ENCODE measurements at regions not wholly inside any gene's neighbourhood (a gene's known extent, or its start where the extent isn't known, plus 50 kb on each side); places are given as distances from the start of the nearest gene placed in this dataset.

DNA sequence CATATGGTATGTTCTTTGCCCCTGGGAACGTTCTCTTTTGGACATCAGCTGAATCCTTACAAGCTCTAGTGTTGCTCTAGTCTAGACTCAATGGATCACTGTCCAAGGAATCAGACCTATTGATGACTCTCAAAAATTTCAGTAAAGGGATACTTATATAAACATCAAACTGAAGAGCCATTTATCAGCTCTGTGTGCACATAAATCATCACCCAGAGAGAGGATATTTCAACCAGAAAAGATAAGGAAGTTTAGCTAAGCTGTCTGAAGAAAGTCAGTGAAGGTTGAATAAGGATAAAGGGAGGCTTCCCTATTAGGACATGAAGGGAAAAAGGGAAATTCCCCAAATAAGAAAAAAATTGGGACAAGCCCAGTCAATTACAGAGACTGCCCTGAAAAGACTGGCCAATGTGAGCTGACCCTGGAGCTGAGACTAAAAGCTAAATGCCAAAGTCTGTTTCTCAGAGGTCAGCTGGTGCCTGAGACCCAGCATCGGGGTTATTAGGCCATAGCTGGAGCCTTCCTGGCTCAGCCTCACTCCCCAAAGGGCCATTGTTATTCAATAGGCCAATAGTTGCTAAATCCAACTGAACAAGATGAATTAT, 424.1 kb upstream of the THBS1 start:
- no peak for DNase-seq

DNA sequence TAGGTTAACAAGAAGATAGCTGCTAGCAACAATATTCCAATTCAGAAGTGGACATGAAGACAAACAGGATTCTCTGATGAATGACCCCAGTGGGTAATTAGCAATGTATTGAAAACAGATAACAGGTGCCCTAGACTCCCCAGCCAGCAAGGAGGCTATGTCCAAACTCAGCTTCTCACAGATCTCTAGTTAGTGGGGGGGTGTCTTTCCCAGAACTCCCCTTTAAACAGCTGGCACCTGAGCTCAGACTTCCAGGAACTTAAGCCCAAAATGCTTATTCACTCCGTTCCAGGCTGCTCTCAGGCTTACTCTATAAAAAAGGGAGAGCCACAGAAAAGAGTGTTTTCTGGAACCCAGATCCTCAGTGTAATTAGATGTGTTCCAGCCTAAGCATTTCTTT, 423.0 kb upstream of the THBS1 start:
- no peak for DNase-seq

DNA sequence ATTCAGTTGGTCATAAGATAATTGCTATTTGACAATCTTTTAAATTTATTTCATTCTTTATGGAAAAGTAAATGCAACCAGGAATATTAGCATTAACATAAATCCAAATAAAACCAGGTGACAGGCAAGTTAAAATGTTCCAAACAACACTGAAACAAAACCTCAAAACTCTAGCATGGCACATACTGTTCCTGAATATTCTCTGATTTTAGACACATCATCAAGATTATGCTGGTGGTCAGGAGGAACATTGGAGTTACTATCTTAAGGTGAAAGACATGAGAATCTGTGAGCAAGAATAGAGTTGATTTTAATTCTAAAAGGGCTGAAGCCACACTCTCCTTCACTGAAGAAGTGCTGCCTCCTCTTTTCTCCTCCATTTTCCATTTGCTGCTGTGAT, 421.0 kb upstream of the THBS1 start:
- no peak for DNase-seq

DNA sequence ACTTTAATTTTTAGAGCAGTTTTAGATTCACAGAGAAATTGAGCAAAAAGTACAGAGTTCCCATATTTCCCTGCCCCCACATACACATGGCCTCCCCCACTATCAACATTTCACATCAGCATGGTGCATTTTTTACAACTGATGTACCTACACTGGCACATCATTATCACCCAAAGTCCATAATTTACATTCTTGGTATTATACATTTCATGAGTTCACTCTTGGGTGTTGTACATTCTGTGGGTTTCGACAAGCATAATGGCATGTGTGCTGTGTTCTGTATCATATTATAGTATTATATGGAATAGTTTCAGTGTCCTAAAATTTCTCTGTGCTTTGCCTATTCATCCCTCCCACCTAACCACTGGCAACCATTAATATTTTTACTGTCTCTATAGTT, 419.8 kb upstream of the THBS1 start:
- peak; percentile 68 for DNase-seq

DNA sequence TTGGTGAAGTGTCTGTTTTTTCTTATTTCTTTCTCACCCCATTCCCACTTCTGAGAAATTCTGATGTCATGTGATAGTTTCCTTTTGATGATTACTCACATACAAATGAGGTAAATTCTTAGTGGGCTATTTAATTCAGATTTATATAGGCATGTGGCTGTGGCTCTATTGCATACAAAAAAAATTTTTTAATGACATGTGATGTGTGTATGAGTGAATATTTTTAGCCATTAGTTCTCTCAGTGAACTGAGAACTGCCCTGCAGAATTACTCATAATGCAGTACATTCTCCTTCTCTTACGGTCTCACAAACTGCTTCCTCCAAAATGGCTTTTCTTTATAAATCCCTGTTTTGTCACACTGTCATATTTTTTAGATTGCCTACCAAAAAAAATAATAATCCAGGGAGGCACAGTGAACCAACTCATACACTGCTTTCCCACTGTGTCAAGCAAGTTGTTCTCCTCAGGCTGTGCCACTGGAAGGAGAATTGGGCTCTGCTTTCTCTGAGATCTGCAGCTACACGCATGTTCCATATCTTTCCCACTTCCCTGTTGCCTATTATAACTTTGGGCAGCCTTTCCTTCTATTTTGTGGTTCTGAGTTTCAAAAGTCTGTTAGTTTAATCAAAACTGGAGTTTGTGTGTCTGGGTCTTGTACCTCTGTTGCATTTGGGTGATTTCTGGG, 415.7 kb upstream of the THBS1 start:
- DNase-seq, result peak; percentile 90

DNA sequence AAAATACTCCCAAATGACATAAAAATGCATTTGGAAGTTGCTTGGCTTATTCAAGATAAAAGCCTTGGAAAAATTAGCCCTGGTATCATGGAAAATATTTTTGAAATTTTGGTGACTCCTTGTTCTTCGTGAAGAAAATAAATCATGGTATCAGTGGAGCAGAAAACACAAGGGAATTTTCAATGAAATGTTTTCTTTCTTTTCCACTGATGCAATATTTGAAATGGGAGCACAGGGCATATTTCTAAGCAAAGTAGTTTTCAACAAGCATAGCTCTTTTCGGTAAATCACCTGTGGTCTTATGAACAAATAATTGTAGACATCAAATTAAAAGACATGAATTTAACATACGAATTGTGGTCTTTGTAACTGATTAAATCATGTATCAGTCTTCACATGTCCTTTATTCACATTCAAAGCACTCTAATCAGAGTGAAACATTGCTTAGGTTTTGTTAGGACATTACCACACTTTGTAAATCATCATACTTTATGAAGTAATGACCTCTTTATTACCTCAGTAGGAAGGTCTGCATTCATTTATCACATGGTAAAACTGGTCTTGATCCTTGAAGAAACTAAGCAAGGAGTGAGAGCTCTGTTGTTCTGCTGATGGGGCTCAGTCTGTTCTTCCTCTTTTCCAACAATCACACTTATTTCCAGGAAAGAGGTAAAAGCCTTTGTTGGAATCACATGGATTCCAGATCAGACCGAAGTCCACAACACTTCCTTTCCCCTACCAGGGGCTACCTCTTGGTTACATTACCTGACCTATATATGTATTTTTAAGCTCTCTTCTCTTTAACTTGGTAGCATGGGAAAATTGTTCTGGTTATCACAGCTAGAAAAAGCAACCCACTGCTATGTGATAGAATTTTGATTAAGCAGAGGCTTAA, 413.5 kb upstream of the THBS1 start:
- DNase-seq, result peak; percentile 76

DNA sequence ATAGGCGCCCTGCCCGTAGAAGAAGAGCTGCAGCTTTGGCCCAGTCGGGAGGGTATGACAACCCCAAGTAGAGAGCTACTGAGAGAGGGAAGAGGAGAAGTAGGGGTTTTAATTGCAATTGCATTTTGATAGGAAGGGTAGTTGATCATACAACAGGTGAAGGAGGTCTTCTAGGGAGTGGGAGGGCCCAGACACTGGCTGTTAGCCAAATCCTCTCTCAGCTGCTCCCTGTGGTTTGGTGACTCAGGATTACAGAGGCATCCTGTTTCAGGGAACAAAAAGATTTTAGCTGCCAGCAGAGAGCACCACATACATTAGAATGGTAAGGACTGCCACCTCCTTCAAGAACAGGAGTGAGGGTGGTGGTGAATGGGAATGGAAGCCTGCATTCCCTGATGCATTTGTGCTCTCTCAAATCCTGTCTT, 408.9 kb upstream of the THBS1 start:
- peak; percentile 99 for DNase-seq

DNA sequence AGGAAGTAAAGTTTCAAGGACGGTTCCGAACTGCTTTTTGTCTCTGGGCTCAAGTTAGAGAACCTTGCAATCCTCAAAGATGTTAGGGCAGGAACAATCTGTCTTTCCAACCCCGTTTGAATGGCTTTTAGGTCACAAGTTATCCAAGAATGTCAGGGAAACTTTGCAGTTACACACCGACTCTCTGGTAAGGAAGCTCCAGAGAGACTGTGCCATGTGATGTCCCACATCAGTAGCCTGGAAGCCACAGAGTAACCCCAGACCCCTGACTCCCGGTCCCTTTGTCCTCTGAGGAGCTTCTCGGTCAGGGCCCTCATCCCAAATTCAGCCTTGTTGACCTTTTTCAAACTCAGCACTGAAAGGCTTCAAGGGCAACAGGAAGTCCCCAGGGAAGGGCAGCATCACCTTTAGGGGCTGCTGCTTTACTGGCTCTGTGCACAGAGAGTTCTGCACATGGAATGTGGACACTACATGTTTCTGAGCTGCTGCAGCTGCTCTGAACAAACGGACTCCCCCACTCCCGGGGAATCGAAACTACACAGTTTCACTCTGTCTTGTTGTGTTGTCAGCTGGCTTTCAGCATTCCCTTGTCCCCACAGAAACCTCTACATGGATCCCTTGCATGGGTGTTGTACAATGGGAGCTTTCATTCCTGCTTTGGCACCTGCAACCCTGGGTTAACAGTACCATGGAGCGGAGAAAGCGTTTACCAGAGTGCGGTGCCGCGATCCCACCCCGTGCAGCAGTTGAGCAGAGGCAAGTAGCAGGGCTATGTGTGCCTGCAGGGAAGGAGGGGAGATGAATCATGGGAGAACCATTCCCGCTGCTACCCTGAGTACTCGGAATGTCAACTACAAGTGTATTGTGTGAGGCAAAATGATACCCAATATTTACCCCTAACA, 408.2 kb upstream of the THBS1 start:
- peak; percentile 70 for DNase-seq

DNA sequence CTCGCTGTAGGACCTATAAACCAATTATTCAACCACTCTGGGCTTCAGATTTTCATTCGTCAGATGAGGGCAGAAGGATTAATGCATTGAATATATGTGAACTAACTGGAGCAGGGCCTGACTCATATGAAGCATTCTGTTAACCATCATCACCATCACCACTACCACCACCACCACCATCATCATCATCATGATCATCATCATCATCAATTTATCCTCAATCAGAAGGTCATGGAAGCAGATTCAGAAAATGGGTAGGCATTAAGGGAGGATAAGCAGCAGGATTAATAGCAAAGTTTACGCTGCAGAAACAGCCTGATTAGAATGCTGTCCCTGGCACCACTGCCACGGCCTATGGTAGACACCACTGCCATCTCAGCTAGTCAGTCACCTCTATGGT, 407.5 kb upstream of the THBS1 start:
- DNase-seq, result no peak

DNA sequence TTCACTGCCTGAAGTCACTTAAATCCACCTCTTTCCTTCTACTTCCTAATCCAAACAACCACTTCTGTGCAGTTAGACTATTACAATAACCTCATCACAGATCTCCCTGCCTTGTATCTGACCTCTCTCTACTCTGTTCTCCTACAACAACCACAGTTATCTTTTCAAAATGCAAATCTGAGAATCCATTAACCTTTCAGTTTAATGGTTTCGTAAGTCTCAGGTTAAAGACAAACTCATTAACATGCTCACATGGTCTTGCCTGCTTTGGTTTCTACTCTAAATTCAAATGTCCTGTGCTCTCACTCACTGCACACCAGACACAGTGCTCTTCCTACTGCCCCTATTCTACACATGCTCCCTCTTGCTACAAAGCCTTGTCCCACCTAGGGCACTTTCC, 406.5 kb upstream of the THBS1 start:
- no peak for DNase-seq

DNA sequence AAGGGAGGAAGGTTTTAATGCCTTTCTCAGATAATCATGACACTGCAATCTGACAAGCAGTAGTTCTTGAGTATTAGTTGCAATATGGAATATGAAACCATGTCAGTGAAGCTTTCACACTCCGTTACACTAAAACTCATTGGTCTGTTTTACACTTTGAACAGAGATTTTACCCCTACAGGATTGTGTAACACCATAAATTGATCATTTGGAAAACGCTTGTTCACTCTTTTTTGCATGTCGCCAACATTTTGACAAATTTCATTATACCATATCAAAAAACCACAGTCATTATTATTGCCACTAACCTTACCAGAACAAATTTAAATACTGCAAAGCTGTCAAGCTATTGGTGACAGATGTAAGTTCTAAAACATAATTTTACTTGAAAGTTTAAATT, 404.8 kb upstream of the THBS1 start:
- DNase-seq, result no peak

DNA sequence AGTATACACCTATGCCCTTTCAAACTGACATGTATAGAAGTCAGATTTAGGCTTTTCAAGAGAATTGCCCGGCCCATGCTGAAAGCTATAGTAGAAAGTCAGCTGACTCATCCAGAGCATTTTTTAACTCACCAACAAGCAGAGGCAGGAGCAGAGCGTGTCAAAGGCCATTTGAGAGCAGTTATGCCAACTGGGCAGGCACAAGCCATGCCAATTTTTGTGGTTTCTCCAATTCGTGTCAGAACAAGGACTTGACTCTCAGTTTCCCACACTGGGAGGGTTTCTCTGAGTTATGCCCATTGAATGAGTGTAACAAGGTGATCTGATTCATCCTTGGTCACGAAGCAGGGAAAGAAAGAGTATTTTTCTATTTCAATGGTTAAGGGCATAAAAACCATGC, 403.3 kb upstream of the THBS1 start:
- DNase-seq, result no peak

DNA sequence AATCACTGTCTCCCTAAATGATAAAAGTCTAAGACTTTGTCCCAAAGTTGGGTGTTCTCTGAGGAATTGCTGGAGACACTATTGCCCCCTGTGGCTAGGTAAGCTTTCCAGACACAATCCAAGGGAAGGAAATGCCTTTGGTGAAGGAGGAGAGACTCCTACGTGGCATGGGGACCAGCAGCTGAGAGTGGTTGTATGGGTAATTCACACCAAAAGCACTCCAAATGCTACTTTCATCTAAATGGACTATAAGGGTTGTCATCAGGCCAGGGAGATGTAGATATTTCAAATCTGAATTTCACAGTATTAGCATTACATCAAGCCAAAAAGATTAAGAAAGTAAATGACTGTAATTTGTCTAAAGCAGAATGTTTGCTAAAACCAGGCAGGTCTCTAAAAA, 400.8 kb upstream of the THBS1 start:
- peak; percentile 65 for DNase-seq

DNA sequence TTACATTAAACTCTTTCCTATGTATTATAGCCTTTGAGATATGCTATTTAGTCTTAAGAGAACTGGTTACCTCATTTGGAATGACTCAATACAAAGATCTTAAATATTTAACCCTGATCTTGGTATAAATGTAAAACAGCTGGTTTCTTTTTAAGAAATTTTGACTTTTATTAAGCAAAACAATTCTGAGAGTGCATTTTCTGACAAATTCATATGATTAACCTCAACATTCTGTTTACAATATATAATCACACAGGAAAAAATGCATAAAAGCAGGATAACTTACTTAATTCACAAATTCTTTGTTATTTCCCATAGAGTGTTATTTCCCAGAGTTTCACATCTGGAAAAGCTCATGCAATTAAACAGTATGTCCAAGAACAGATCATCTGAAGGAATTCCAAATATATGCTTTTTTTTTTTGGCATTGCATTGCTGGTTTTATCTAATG, 400.4 kb upstream of the THBS1 start:
- peak; percentile 95 for DNase-seq

DNA sequence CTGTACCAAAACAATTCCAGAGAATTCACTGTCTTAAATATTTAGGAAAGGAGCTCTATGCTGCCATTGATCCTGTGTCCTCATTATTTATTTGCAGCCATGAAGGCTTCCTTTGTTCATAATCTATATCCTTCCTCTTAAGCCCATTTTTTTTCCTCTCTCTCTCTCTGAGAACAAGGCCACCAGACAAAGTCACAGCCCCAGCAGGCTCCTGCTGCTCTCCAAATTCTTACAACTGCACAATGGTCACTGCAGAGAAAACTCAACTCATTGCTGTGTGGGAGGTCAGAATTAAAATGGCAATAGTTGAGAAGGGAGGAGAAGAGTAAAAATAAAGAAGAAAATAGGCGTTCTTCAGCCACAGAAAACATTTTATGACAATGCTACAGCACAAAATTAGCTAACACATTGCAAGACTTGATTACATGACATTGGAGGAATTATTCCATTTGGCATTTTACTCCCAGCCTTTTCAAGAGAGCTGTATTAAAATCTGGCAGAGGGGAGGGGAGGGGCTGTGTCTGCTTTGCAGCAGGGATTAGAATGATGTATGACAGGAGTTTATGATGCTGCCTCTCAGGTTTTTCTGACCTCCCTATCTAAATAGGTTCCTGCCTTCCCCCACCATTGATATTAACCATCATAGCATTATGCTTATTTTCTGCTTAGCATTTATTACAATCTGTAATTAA, 399.7 kb upstream of the THBS1 start:
- DNase-seq, result peak; percentile 63

DNA sequence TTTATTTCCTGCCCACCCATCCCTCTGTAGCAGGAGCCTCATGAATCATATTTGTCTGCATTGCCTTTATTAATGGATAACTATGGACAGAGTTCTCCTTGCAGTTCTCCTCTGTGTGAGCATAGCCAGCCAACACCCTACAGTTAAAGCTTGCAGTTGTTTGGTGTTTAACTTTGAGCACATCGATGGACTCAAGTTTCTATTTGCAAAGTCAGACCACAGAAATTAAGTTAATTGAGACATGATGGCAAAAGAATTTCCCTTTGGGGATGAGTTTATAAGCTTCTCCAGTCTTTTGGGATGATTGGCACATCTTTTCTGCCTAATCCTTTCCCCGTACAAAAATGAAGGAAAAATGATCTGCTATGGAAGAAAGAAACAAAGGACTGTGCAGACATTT, 398.9 kb upstream of the THBS1 start:
- peak; percentile 93 for DNase-seq

DNA sequence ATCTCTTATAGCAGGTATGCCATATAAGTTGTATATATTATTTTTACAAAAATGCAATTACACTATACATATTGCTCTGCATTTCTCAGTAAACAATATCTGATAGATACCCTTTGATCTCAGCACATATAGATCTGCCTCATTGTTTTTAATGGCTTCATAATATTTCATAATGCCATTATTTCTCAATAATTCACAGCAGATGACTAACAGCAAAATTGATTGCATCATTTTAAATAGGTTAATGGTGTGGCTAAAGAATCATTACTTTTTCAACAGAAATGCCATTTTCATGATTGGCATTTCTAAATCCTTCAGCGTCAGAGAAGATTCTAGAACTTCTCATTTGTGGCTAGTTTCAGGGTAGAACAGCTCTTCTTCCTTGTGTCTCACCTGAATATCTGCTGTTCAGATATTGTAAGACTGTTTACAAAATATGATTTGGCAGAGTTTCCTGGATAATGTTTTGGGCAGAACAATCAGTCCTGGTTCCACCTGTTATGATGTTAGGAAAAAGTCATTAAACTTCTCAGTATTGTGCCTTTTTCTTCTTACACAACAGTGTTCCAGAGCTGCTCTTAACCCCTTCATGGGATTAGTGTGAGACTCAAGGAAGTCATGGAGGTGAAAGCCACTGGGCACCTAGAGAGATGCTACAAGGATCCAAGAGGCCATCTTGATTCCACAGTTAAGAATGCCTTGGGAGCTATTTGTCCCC, 397.6 kb upstream of the THBS1 start:
- DNase-seq, result no peak

DNA sequence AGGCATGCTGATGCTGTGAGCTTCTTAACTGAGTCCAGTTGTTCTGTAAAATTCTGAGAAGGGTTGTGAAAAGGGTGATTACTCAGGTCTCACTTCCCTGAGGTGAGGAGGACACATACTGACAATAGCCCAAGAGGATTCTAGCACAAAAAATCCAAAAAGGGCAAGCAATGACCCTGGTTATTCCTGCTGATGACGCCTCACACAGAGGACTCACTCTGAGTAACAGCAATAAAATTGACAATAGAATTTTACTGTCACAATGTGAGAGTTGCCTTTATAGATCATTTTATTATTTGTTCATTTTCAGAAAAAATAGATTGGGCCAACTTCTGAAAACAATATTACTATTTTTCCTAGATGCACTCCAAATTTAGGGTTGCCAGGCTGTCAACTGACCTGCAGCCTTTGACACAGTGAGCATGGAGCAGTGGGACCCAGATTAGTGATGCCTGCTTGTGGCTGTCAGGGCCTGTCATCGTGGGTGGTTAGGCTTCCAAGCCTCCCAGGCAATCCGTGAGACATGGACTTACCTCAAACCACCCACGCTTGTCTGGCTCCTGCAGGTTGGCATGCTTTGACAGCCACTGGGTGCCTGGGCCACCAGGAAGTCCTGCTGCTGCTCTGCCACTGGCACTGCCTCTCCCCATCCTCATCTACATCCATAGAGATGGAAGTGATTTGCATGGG, 396.0 kb upstream of the THBS1 start:
- DNase-seq, result no peak

DNA sequence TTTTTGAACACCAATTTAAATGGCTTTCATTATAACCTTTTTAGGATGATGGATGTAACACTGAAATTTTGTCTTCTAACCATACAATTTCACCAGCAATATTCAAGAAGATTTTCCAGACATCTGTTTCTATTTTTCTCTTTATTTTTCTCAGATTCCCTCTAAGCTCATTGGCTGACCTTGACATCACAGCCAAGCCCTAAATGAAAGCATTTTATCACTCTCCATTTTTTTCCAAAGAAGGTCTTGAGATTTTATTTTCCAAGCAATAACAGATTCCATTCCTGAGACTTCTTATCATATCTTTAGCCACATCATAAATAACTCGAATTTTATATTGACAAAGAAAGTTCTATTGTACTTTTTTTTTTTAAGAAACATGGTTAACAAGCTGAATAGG, 392.6 kb upstream of the THBS1 start:
- DNase-seq, result peak; percentile 82

DNA sequence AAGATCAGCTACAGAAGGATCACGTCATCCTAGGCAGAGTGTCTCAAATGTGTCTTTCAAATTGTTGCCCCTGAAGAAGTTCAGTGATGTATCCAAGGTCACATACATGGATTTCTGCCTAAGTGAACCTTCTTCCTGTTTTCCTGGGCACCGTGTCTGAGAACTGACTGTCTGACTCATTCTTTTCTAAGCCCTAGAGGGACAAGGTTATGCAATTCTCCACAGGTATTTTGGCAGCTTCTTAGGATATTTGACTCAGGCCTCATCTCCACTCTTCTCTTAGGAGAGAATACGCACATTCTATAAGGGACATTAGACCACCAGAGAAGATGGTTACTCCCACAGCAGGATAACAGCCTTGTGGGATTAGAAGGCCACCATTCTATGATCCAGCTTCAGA, 391.9 kb upstream of the THBS1 start:
- DNase-seq, result peak; percentile 96

DNA sequence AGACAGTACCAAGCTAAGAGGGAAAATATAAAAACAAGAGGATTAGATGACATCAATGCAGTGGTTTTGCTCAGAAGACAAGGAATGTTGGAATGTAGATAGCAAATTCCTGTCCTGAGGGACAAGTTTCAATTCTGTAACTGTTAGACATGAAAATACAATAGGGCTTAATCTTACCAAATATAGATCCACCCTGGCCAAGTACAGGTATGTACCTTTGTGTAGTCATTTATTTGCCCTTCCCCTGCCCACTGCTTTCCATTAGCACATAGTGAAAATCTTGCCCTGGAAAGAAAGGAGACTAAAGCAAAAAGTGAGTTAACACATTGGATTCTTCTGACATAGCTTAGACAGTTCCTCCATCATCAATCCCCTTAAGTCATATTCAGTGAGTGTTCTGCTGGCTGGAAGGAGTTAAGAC, 389.0 kb upstream of the THBS1 start:
- DNase-seq, result peak; percentile 86
